Nephron (organoid): ENCODE measurements at regions not wholly inside any gene's neighbourhood (a gene's known extent, or its start where the extent isn't known, plus 50 kb on each side); places are given as distances from the start of the nearest gene placed in this dataset.

Experiments
- H3K27ac Mint-ChIP-seq, 3 experiments: 2 replicates each; pipeline ENCODE4 v1.8.0; 2020; ENCODE audit warnings: mixed read lengths in 3 of 3, mild to moderate bottlenecking in 2 of 3, moderate library complexity in 1 of 3
- H3K27me3 Mint-ChIP-seq: 2 replicates; pipeline ENCODE4 v1.8.0; 2021; ENCODE audit warnings: low read depth, mild to moderate bottlenecking, moderate library complexity, mixed read lengths
- H3K36me3 Mint-ChIP-seq: 2 replicates; pipeline ENCODE4 v1.8.0; 2020; ENCODE audit warnings: low read depth, mixed read lengths
- H3K4me1 Mint-ChIP-seq: 2 replicates; pipeline ENCODE4 v1.8.0; 2020; ENCODE audit warnings: mixed read lengths
- H3K4me3 Mint-ChIP-seq, 3 experiments: 2 replicates each; pipeline ENCODE4 v1.8.0; 2020; ENCODE audit warnings: mild to moderate bottlenecking in 3 of 3, mixed read lengths in 3 of 3, moderate library complexity in 2 of 3
- H3K9me3 Mint-ChIP-seq: 2 replicates; pipeline ENCODE4 v1.8.0; 2020; ENCODE audit warnings: mixed read lengths
- TF ChIP-seq, protein P1 (sequence below), 3 experiments: fragments of 200-600 bp; sonication (generic); IDR thresholded peaks; one replicate each; pipeline ENCODE4 v1.5.0; 2021; ENCODE audit warnings: antibody characterized with exemption in 3 of 3; ENCODE audit not compliant: unreplicated experiment in 3 of 3

DNA sequence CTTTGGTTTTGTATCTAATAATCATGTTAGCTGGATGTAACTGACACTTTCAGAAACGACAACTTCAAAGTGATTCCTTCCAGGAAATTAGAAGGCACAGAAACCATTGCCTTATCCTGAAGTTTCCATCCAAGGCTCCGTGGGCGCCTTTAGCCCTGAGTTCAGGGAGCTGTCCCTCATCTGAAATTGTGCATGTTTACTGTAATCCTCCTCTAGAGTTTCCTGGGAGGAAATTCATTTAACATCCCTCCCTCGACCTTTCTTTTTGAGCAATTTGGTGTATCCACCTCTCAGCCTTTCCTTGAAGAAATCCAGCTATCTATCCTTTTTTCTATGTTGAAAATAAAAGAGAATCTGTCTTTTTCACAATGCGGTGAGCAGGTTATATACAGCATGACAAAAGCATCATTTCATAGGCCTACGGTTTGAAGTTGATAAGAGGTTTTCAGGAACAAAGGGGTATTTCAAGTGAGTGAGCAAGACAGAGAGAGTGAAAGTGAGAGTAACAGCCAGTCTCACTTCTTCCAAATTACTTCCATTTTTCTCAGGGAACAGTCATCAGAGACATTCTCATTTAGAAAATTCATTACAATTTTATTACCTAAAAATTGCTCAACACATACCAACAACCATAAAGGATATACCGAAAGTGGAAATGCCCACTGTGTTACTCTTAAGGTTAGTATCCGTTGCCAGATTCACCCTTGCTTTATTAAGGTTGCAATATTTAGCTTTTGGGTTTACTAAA is 167.3 kb downstream of the MREG start:
- Mint-ChIP-seq H3K4me3 (no peak overlapping the region), H3K27ac (no peak overlapping the region), H3K4me1 (no peaks in the 10 kb centered on the region), H3K36me3 (no peaks in the 10 kb centered on the region), H3K27me3 (no peaks in the 10 kb centered on the region), H3K9me3 (no peaks in the 10 kb centered on the region)
- TF ChIP-seq, protein P1, sequence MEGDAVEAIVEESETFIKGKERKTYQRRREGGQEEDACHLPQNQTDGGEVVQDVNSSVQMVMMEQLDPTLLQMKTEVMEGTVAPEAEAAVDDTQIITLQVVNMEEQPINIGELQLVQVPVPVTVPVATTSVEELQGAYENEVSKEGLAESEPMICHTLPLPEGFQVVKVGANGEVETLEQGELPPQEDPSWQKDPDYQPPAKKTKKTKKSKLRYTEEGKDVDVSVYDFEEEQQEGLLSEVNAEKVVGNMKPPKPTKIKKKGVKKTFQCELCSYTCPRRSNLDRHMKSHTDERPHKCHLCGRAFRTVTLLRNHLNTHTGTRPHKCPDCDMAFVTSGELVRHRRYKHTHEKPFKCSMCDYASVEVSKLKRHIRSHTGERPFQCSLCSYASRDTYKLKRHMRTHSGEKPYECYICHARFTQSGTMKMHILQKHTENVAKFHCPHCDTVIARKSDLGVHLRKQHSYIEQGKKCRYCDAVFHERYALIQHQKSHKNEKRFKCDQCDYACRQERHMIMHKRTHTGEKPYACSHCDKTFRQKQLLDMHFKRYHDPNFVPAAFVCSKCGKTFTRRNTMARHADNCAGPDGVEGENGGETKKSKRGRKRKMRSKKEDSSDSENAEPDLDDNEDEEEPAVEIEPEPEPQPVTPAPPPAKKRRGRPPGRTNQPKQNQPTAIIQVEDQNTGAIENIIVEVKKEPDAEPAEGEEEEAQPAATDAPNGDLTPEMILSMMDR (IDR thresholded peaks at IDR 0.05; ENCODE audit: unreplicated experiment in 3 of 3) = no peak

GRCh38 chr2:215843579-215843978 is 169.8 kb downstream of the MREG start:
- H3K9me3 Mint-ChIP-seq = no peaks in the 10 kb centered on the region
- no peak overlapping the region for H3K4me3 Mint-ChIP-seq
- no peaks in the 10 kb centered on the region for H3K27me3 Mint-ChIP-seq
- no peak overlapping the region for H3K27ac Mint-ChIP-seq
- peaks cover 5% of the 10 kb centered on the region for H3K4me1 Mint-ChIP-seq
- no peaks in the 10 kb centered on the region for H3K36me3 Mint-ChIP-seq
- TF ChIP-seq, protein P1 (IDR thresholded peaks at IDR 0.05; ENCODE audit: unreplicated experiment in 3 of 3) = no peak

DNA sequence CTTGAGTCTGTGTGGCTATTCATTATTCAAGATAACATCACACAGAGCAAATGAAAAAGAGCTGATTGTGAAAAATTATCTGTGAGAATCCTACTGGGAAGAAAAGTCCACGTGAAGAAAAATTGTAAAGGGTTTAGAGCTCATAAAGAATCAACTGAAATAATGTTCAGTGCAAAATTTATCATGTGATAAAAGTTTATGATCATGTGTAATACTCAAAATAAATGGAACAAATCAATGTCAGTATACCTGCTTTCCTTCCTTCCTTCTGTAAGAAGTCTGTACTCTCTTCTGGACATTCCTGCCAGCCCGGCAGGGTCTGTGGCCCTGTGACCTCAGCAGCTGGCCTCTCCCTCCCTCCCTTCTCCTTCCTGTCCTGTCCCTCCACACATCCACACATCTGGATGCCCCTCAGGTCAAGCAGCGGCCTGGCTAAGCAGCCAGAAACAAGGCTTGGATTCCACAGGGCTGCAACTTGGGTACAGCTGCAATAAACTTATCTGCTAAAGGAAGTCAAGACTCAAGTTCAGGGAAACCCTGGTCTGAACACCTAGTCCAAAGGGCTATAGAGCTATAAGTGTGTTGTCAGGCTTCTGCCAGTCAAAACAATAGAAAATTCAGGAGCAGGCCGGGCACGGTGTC is 172.1 kb downstream of the MREG start:
- Mint-ChIP-seq H3K36me3 (no peaks in the 10 kb centered on the region), H3K4me3 (no peak overlapping the region)

DNA sequence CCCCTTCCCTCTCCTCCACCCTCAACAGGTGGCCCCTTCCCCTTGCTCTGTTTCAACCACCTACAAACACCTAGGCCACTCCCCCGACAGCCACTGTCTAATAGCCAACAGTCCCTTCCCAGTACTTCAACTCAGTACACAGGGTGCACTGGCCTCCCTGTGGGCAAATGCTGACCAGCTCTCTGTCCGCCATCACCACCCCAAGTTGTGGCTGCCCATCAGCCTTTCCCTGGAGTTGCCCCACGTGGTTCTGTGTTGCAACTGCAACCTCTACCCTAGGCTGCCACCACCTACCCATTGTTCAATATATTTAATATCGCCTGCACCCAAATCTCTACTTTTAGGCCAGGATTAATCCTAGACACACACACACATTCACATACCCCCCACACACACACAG is 173.5 kb downstream of the MREG start:
- H3K9me3 Mint-ChIP-seq = no peaks in the 10 kb centered on the region
- TF ChIP-seq, protein P1 (IDR thresholded peaks at IDR 0.05; ENCODE audit: unreplicated experiment in 3 of 3) = no peak

More for the DNA sequence above, 172.1 kb downstream of the MREG start:
- H3K9me3 Mint-ChIP-seq = no peaks in the 10 kb centered on the region
- H3K27ac Mint-ChIP-seq = no peak overlapping the region
- peaks cover 9% of the 10 kb centered on the region for H3K4me1 Mint-ChIP-seq
- H3K27me3 Mint-ChIP-seq = no peaks in the 10 kb centered on the region
- TF ChIP-seq, protein P1 (IDR thresholded peaks at IDR 0.05; ENCODE audit: unreplicated experiment in 3 of 3) = no peak

GRCh38 chr2:215839309-215839708 is 174.0 kb downstream of the MREG start:
- H3K4me1 Mint-ChIP-seq = peaks cover 18% of the 10 kb centered on the region

More for the DNA sequence above, 173.5 kb downstream of the MREG start:
- no peaks in the 10 kb centered on the region for H3K27me3 Mint-ChIP-seq
- H3K4me1 Mint-ChIP-seq = peaks cover 18% of the 10 kb centered on the region
- H3K27ac Mint-ChIP-seq = peak overlapping the region in 1 of 3 experiments; percentile 16
- no peak overlapping the region for H3K4me3 Mint-ChIP-seq
- no peaks in the 10 kb centered on the region for H3K36me3 Mint-ChIP-seq

More at GRCh38 chr2:215839309-215839708, 174.0 kb downstream of the MREG start:
- H3K27ac Mint-ChIP-seq = peak overlapping the region in 2 of 3 experiments; percentile 16 to 59
- H3K9me3 Mint-ChIP-seq = no peaks in the 10 kb centered on the region
- TF ChIP-seq, protein P1 (IDR thresholded peaks at IDR 0.05; ENCODE audit: unreplicated experiment in 3 of 3) = no peak
- H3K36me3 Mint-ChIP-seq = no peaks in the 10 kb centered on the region
- H3K27me3 Mint-ChIP-seq = no peaks in the 10 kb centered on the region
- no peak overlapping the region for H3K4me3 Mint-ChIP-seq
